ENCODE measurements at regions not wholly inside any gene's neighbourhood (a gene's known extent, or its start where the extent isn't known, plus 50 kb on each side); places are given as distances from the start of the nearest gene placed in this dataset.
"Not testable (repeated sequence)": the region's sequence is repeated elsewhere in the genome, so short reads cannot be mapped to it uniquely, and the experiment has no call there.

DNA sequence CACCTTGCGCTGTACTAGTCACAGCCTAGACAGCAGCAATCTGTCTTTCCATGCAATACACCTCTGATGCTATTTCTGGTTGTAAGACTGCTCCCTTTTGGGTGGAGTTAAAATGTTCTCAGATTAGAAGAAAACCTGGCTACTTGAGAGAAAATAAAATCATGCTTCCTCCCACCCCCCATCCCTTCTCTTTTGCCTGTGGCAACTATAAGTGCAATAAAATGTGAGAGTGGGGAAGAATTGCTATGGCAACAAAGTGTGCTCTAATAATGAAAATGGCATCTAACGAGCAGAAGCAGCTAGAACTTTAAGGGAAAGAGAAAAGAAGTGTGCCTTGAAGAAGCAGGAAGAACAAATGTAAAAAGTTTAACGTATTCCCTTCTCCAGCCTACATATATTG is 464.2 kb upstream of the FSHR start:
- ATAC-seq (replicated peaks in 1 of 2), result no peak
- H3K27me3 Mint-ChIP-seq (ENCODE audit: low read depth), result no peaks in the 10 kb centered on the region
- H3K4me3 Mint-ChIP-seq, result no peak overlapping the region
- H3K9me3 Mint-ChIP-seq, result peaks cover 2 to 4% of the 10 kb centered on the region in 2 donors
- no peaks in the 10 kb centered on the region for H3K4me1 Mint-ChIP-seq (ENCODE audit: low read depth)
- H3K27ac Mint-ChIP-seq, result no peak overlapping the region
- DNase-seq, result no peak
- no peaks in the 10 kb centered on the region for H3K36me3 Mint-ChIP-seq (ENCODE audit: insufficient read depth in 2 of 2)

DNA sequence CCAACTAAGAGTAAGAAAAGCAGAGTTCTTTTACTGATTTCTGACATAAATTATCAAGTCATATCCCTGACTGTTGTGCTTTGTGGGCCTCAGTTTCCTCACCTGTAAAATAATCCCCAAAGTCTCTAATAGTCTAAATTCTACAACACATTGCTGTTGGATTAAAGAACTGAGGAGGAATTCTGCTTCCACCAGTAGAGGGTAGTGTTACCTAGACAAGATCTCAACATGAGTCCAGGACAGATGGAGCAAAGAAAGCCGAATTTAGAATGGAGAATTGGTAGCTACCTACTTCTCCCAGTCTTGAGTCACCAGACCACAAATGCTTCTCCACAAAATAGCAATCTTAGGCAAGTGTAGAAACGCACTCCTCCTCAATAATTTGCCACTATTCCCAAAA is 462.5 kb upstream of the FSHR start:
- Mint-ChIP-seq H3K27ac (no peak overlapping the region), H3K9me3 (peaks cover 2 to 4% of the 10 kb centered on the region in 2 donors), H3K4me1 (ENCODE audit: low read depth) (no peaks in the 10 kb centered on the region), H3K27me3 (ENCODE audit: low read depth) (no peaks in the 10 kb centered on the region), H3K4me3 (no peak overlapping the region), H3K36me3 (ENCODE audit: insufficient read depth in 2 of 2) (no peaks in the 10 kb centered on the region)
- ATAC-seq (replicated peaks in 1 of 2) (no peak), DNase-seq (no peak)

DNA sequence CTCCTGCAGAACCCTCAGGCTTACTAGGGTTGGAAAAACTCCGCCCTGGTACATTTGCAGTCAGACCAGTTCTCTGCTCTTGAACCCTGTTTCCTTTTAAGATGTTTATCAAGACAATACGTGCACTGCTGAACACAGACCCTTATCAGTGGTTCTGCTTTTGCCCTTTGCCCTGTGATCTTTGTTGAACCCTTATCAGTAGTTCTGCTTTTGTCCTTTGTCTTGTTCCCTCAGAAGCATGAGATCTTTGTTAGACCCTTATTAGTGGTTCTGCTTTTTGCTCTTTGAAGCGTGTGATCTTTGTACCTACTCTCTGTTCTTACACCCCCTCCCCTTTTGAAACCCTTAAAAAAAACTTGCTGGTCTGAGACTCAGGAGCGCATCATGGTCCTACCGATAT is 457.5 kb upstream of the FSHR start:
- H3K27me3 Mint-ChIP-seq (ENCODE audit: low read depth); H3K4me1 Mint-ChIP-seq (ENCODE audit: low read depth); H3K9me3 Mint-ChIP-seq; H3K36me3 Mint-ChIP-seq (ENCODE audit: insufficient read depth in 2 of 2); H3K4me3 Mint-ChIP-seq; DNase-seq; H3K27ac Mint-ChIP-seq; ATAC-seq (replicated peaks in 1 of 2): not testable (repeated sequence)

DNA sequence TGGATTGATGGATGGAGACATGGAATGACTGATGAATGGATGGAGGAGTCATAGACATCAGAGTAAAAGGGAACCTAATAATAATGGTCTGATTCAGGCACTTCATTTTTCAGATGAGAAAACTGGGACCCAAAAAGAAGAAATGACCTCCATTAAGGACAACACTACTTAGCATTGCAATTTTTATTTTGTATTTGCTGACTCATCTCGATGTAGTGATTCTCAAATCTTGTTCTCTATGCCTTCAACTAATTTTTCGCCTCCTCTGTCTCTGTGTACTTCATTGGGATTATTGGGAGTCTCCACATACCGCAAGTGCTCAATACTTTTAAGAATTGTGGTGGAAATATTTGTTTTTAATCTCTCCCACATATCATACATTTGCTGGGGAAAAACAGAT is 446.2 kb upstream of the FSHR start:
- H3K36me3 Mint-ChIP-seq (ENCODE audit: insufficient read depth in 2 of 2), result no peaks in the 10 kb centered on the region
- DNase-seq, result no peak
- H3K27me3 Mint-ChIP-seq (ENCODE audit: low read depth), result no peaks in the 10 kb centered on the region
- no peak for ATAC-seq (replicated peaks in 1 of 2)
- H3K4me1 Mint-ChIP-seq (ENCODE audit: low read depth), result no peaks in the 10 kb centered on the region
- H3K27ac Mint-ChIP-seq, result no peak overlapping the region
- peaks cover 0 to 3% of the 10 kb centered on the region in 2 donors for H3K9me3 Mint-ChIP-seq
- H3K4me3 Mint-ChIP-seq, result no peak overlapping the region

DNA sequence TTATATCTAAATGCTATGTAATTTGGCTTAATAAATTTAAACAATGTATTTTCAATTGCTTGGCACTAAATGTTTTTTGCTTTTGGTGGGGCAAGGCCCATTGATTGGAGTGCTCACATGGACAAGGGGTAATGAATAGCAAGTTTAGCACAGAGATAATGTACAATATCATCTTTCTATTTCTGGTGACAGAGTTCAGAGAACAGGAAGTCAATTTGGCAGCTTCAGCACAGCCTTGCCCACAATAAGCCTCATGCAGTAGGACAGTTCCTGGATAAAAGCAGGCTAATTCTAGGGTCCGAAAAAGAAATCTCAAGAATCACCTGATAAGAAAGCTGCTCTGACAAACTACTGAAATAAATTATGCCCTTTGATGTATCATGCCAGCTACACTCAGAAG is 443.9 kb upstream of the FSHR start:
- ATAC-seq (replicated peaks in 1 of 2), result no peak
- DNase-seq, result no peak
- Mint-ChIP-seq H3K4me1 (ENCODE audit: low read depth) (no peaks in the 10 kb centered on the region), H3K9me3 (peaks cover 0 to 3% of the 10 kb centered on the region in 2 donors), H3K4me3 (no peak overlapping the region), H3K27ac (no peak overlapping the region), H3K36me3 (ENCODE audit: insufficient read depth in 2 of 2) (no peaks in the 10 kb centered on the region), H3K27me3 (ENCODE audit: low read depth) (no peaks in the 10 kb centered on the region)

DNA sequence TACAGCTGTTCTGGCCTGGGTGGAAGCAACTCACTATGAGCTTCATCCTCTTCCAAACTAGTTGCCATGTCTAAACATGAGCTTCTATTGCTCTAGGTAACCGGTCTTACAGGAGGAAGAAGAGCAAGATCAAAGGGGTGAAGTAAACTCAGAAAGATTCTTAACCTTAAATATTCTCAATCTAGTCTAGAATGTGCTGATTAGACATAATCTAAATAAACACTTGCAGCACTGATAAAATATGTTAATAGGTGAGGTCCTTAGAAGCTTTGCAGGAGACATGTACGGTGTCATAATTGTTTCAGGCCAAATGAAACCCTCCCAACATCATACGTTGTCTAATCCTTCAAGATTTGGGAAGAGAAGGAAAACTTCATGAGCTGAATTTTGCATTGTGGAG is 431.6 kb upstream of the FSHR start:
- H3K27me3 Mint-ChIP-seq (ENCODE audit: low read depth), result no peaks in the 10 kb centered on the region
- H3K36me3 Mint-ChIP-seq (ENCODE audit: insufficient read depth in 2 of 2), result no peaks in the 10 kb centered on the region
- no peak for ATAC-seq (replicated peaks in 1 of 2)
- H3K4me1 Mint-ChIP-seq (ENCODE audit: low read depth), result no peaks in the 10 kb centered on the region
- H3K9me3 Mint-ChIP-seq, result no peaks in the 10 kb centered on the region
- no peak for DNase-seq
- no peak overlapping the region for H3K4me3 Mint-ChIP-seq
- no peak overlapping the region for H3K27ac Mint-ChIP-seq

DNA sequence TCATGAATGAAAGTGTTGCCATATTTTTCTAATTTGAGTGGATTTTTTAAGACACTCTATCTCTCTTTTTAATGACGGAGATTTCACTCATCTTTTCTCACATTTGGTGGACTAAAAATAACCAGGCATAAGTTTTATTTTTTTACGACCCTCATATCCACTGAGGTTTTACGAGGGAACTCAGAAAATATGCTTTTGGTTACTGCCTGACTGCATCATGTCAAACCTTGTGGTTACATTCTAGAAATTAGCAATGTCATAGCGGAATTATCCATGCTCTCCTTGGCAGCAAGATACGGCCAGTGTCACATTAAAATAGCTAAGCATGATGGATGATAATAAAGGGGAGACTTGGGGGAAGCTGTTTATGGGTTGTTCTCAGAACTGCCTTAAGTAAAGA is 428.6 kb upstream of the FSHR start:
- H3K9me3 Mint-ChIP-seq, result no peaks in the 10 kb centered on the region
- DNase-seq, result no peak
- ATAC-seq (replicated peaks in 1 of 2), result no peak
- no peaks in the 10 kb centered on the region for H3K27me3 Mint-ChIP-seq (ENCODE audit: low read depth)
- no peak overlapping the region for H3K4me3 Mint-ChIP-seq
- H3K36me3 Mint-ChIP-seq (ENCODE audit: insufficient read depth in 2 of 2), result no peaks in the 10 kb centered on the region
- no peak overlapping the region for H3K27ac Mint-ChIP-seq
- no peaks in the 10 kb centered on the region for H3K4me1 Mint-ChIP-seq (ENCODE audit: low read depth)

DNA sequence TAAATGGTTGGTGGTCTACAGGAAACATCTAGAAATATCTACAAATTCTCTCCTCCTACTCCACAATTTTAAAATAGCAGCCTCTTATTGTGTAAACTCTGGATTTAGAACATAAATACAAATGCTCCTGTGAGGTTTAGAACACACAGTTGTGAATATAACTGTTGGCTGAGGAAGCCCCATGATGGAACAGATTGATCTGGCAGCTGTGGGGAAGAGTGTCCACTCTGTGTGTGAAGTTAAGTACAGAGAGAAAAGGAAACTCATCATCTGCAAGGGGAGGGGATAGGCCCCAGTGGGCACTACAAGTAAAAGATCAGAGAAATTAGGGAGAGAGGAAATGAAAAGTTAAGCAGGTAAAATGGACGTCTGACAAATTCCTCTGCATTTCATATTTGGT is 422.7 kb upstream of the FSHR start:
- ATAC-seq (replicated peaks in 1 of 2), result no peak
- peaks cover 0 to under 1% of the 10 kb centered on the region in 2 donors for H3K36me3 Mint-ChIP-seq (ENCODE audit: insufficient read depth in 2 of 2)
- no peaks in the 10 kb centered on the region for H3K4me1 Mint-ChIP-seq (ENCODE audit: low read depth)
- no peak overlapping the region for H3K4me3 Mint-ChIP-seq
- no peaks in the 10 kb centered on the region for H3K27me3 Mint-ChIP-seq (ENCODE audit: low read depth)
- DNase-seq, result no peak
- no peak overlapping the region for H3K27ac Mint-ChIP-seq
- H3K9me3 Mint-ChIP-seq, result peaks cover 2% of the 10 kb centered on the region in 2 donors

DNA sequence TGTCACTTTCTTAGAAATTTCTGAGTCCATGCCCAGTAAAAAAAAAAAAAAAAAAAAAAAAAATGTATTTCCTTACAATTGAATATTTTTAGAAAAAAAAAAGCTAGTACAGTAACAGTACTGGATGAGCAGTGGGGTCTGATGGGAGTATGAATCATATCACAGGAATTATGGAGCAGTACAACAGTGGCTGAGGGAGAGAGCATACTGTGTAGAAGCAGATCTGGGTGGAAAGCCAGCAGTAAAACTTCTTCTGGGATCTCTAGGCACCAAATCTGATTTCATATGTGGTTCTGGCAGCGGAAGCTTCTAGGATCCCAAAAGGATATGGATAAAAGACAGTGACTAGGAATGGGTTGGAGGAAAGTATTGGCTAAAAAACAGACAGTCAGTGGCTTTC is 414.9 kb upstream of the FSHR start:
- no peak for DNase-seq
- ATAC-seq (replicated peaks in 1 of 2), result no peak
- Mint-ChIP-seq H3K4me3 (no peak overlapping the region), H3K9me3 (peaks cover 2 to 9% of the 10 kb centered on the region in 2 donors), H3K4me1 (ENCODE audit: low read depth) (no peaks in the 10 kb centered on the region), H3K27ac (no peak overlapping the region), H3K36me3 (ENCODE audit: insufficient read depth in 2 of 2) (peaks cover 0 to 2% of the 10 kb centered on the region in 2 donors), H3K27me3 (ENCODE audit: low read depth) (no peaks in the 10 kb centered on the region)

DNA sequence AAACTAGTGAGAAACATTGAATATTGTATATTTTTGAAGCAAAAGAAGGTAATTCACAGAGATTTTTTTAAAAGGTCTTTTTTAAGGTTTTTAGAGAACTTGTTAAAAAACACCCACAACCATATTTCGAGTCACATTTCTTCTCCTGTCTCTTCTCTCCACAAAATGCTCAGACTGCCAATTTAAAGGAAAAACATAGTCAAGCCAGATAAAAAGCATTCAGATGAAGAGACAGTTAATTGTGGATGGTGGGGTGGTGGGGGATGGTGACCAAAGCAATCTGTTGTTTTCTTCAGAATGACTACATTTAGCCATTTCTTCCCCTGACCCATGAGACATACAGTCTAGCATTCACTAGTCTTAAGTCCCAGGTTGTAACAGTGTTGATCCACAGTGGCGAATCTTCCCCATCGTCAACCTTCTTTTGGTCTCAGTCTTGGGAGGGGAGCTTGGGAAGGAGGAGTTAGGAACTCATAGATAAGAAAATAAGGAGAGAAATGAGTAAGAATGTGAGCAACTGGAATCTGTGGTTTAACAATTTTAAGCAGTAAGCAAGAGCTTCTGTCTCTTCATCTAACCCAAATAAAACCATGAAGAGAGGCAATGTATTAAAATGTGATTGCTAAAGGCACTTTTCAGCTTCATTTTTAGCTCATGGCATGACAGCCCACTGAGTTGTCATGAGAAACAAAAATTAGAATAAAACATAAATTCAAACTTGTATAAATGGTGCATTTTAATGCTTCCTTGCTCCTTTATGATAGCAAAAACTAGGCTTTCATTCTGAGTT is 413.7 kb upstream of the FSHR start:
- no peak overlapping the region for H3K4me3 Mint-ChIP-seq
- H3K4me1 Mint-ChIP-seq (ENCODE audit: low read depth), result no peaks in the 10 kb centered on the region
- DNase-seq (no peak), ATAC-seq (replicated peaks in 1 of 2) (no peak)
- no peak overlapping the region for H3K27ac Mint-ChIP-seq
- H3K36me3 Mint-ChIP-seq (ENCODE audit: insufficient read depth in 2 of 2), result peaks cover 0 to 2% of the 10 kb centered on the region in 2 donors
- H3K27me3 Mint-ChIP-seq (ENCODE audit: low read depth), result no peaks in the 10 kb centered on the region
- H3K9me3 Mint-ChIP-seq, result peaks cover 2 to 9% of the 10 kb centered on the region in 2 donors

DNA sequence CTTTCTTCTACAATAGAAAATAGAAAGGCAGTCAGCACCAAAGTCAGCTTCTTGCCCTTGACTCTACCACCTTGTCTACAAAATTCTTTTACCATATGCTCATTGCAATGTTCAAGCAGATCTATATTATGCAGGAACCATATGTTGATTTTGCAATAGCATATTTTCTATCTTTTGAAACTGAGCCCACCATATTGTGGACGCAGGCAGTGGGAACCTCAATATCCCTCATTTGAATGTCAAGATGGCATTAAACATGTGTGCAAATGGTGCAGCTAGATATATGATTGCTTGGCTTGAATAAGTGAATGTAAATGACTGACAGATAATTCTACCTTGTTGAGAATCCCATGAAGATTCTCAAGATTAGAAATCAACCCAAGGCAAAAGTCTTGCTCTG is 412.7 kb upstream of the FSHR start:
- DNase-seq (no peak), ATAC-seq (replicated peaks in 1 of 2) (no peak)
- Mint-ChIP-seq H3K9me3 (peaks cover 2 to 9% of the 10 kb centered on the region in 2 donors), H3K4me3 (no peak overlapping the region), H3K27me3 (ENCODE audit: low read depth) (no peaks in the 10 kb centered on the region), H3K27ac (no peak overlapping the region), H3K36me3 (ENCODE audit: insufficient read depth in 2 of 2) (peaks cover 0 to 1% of the 10 kb centered on the region in 2 donors), H3K4me1 (ENCODE audit: low read depth) (no peaks in the 10 kb centered on the region)

DNA sequence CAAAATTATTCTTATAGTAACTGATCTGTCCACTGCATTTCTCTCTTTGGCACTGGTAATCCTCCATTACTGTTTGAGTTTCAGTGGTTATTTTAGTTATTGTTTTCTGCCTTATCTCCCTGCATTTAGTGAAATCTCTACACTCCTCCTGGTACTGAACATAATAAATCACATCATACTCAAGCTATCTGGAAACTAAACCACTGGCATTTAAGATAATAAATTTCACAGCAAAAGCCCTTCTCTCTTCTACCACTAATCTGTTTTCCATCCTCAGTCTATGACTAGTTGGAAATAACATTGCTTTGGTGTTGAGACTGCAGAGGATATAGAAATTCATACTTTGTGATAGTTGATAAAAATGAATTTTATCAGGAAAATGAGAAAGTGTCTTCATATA is 399.3 kb upstream of the FSHR start:
- no peaks in the 10 kb centered on the region for H3K4me1 Mint-ChIP-seq (ENCODE audit: low read depth)
- no peak for ATAC-seq (replicated peaks in 1 of 2)
- no peaks in the 10 kb centered on the region for H3K36me3 Mint-ChIP-seq (ENCODE audit: insufficient read depth in 2 of 2)
- H3K9me3 Mint-ChIP-seq, result peaks cover 2 to 9% of the 10 kb centered on the region in 2 donors
- no peak overlapping the region for H3K4me3 Mint-ChIP-seq
- H3K27me3 Mint-ChIP-seq (ENCODE audit: low read depth), result no peaks in the 10 kb centered on the region
- DNase-seq, result no peak
- no peak overlapping the region for H3K27ac Mint-ChIP-seq

DNA sequence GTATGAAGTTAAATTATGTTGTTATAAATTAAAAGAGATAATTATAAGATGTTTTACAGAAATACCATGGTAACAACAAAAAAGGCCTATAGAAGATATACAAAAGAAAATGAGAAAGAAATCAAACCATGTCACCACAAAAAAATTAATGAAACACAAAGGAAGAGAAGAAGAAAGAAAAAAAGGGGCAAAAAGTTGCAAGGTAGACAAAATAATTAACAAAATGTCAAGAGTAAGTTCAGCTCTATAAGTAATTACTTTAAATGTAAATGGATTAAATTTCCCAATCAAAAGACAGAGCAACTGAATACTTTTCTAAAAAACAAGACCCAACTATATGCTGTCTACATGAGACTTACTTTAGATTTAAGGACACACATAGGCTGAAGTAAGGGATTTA is 378.4 kb upstream of the FSHR start:
- DNase-seq (no peak), ATAC-seq (replicated peaks in 1 of 2) (no peak)
- H3K9me3 Mint-ChIP-seq, result peaks cover 16% of the 10 kb centered on the region in 2 donors
- no peak overlapping the region for H3K4me3 Mint-ChIP-seq
- H3K4me1 Mint-ChIP-seq (ENCODE audit: low read depth), result no peaks in the 10 kb centered on the region
- peaks cover 0 to 8% of the 10 kb centered on the region in 2 donors for H3K36me3 Mint-ChIP-seq (ENCODE audit: insufficient read depth in 2 of 2)
- no peaks in the 10 kb centered on the region for H3K27me3 Mint-ChIP-seq (ENCODE audit: low read depth)
- no peak overlapping the region for H3K27ac Mint-ChIP-seq
